HG03520 (cell line): ENCODE measurements at regions not wholly inside any gene's neighbourhood (a gene's known extent, or its start where the extent isn't known, plus 50 kb on each side); places are given as distances from the start of the nearest gene placed in this dataset.
"Not testable (repeated sequence)": the region's sequence is repeated elsewhere in the genome, so short reads cannot be mapped to it uniquely, and the experiment has no call there.

Experiments
- ATAC-seq: cut with Tn5 transposase; IDR thresholded peaks from one replicate; pipeline ENCODE4 v1.9.1; 2021; ENCODE audit warnings: mild to moderate bottlenecking, moderate library complexity; ENCODE audit not compliant: unreplicated experiment

DNA sequence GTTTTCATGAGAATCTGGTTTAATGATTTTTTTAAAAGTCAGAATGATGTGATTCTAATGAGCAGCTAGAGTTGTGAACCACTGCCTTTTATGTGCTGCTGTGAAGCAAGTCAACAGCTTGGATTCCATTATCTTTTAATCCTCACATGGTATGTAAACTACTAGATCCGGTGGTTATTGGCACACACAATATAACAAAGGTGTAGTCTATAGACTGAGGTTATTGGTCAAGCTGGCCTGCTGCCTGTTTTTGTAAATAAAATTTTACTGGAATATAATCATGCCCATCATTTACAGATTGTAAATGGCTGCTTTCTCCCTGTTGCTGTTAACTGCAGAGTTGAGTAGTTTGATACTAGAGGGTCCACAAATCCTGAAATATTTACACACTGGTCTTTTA is 103.1 kb downstream of the OTOL1 start:
- ATAC-seq, result no peak

DNA sequence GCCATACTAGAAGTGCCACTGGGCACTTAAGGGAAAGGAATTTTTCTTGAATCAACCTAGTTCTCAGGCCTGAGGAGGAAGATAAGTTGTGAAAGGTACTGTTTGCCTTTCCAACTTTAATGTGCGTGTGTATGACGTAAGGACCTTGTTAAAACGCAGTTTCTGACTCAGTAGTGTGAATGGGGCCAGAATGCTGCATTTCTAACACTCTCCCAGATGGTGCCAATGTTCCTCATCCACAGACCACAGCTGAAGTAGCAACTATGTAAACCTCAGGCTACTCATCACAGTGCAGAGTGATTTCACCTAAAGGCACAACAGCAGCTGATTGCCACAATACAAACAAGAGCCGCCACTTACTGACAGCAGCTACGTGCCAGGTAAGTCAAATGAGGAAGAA is 103.6 kb downstream of the OTOL1 start:
- no peak for ATAC-seq

DNA sequence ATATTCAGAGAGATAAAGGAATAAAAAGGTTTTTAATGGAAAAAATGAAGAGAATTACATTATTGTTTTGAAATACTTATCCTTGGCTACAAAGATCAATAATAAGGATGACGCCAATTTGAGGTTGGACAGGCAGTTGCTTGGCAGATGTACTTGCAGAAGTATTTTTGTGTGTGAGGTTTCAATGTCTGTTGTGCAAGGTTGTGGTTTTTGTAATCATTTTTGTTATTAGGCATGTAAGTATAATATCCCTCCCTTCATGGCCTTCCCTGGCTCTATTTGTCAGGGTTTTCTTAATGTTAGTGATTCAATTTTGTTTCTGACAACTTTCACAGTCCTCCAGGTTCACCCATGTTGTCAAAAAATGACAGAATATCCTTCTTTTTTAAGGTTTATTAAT is 105.9 kb downstream of the OTOL1 start:
- ATAC-seq, result no peak

DNA sequence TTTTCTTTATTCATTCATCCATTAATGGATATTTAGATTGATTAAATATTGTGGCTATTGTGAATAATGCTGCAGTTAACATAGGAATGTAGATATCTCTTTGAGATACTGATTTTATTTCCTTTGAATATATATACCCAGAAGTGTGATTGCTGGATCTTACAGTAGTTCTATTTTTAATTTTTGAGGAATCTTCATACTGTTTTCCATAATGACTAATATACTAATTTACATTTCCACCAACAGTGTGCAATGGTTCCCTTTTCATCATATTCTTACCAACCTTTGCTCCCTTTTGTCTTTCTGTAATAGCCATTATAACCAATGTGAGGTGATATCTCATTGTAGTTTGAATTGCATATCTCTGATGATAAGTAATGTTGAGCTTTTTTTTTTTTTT is 106.3 kb downstream of the OTOL1 start:
- ATAC-seq, result no peak

DNA sequence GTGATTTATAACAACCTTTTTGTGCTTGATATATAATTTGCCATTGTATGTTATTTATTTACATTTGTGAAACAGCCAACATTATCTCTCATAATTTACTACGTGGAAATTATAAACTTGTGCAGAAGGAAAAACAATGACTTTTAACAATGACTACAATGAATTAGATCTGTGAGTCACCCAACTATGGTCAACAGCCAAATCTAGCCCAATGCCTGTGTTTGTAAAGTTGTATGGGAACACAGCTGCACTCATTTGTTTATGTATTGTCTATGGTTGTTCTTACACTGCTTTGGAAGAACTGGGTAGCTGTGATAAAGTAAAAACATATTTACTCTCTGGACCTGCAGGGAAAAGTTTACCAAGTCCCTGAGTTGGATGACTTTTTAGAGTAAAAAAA is 110.4 kb downstream of the OTOL1 start:
- no peak for ATAC-seq

DNA sequence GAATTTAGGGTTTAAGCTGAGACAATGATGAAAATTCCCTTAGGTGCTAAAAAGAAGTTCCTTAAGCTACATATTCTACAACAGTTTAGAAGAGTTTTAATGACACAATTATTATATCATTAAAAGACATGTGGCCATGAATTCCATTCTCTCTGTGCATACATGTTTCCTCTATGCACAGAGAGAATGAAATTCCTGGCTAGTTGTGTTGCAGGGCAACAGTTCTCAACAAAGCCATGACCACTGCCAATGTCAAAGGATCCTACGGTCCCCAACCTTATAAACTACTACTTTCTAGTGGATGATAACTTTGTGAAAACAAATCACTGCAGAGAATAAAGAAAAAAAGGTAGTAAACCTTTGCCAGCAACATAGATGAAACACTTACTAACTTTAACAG is 122.7 kb downstream of the OTOL1 start:
- ATAC-seq, result no peak

DNA sequence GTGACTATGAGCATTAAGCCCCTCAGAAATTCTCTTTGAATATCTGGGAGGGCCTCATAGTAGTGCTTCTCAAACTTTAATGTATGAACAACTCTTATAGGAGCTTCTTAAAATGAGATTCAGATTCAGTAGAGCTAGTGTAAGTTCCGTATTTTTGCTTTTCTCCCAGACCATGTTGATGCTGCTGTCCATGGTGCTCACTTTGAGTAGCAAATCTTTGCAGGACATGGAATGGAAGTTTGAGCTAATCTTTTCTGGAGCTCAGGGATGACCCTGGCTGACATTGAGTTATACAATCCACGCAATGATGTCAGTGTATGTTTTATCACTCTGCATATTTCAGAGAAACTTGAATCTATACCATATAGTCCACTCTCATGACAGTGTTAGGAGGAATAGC is 134.2 kb downstream of the OTOL1 start:
- ATAC-seq, result no peak

DNA sequence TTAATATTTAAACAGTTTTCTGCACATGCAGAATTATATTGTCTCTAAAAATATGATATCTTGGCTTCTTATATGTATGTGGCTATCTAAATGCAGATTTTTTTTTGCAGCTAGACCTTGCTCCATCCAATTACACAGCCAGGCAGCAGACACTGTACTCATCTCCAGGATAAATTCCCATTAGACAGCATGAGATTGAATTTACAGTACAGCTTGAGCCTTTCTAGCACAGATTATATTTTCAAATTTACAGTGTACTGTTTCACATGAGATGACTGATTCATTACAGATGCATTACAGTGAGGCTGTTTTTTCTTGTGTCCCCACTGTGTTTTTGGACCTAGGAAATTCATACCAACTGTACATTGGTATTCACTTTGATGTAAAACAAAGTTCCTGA is 134.9 kb downstream of the OTOL1 start:
- no peak for ATAC-seq

DNA sequence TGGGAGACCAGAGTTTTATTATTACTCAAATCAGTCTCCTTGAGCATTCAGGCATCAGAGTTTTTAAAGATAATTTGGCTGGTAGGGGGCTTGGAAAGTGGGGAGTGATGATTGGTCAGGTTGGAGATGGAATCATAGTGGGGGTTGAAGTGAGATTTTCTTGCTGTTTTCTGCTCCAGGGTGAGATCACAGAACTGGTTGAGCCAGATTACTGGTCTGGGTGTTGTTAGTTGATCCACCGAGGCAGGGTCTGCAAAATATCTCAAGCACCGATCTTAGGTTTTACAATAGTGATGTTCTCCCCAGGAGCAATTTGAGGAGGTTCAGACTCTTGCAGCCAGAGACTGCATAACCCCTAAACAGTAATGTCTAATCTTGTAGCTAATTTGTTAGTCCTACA is 141.0 kb downstream of the OTOL1 start:
- ATAC-seq, result no peak

DNA sequence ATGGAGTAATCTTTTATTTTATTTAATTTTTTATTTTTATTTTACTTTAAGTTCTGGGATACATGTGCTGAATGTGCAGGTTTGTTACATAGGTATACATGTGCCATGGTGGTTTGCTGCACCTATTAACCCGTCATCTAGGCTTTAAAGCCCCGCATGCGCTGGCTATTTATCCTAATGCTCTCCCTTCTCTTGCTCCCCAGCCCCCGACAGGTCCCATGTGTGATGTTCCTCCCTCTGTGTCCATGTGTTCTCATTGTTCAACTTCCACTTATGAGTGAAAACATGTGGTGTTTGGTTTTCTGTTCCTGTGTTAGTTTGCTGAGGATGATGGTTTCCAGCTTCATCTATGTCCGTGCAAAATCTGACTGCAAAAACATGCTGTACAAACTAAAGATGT is 142.5 kb downstream of the OTOL1 start:
- not testable (repeated sequence) for ATAC-seq

DNA sequence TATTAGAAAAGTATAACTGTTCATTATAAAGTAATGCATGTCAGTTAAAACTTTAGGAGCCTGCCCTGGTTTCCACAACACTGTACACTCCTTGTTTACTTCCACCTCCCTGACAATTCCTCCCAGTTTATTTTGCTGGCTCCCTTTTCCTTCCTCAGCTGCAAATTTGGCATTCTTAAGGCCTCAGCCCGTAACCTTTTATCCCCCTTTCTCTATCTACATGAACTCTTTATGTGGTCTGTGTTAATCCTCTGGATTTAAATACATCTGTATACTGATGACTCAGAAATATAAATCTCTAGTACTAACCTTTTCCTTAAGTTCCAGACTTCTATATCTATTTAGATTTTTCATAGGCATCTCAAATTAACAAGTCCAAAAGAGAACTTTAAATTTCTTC is 143.6 kb downstream of the OTOL1 start:
- ATAC-seq, result no peak

DNA sequence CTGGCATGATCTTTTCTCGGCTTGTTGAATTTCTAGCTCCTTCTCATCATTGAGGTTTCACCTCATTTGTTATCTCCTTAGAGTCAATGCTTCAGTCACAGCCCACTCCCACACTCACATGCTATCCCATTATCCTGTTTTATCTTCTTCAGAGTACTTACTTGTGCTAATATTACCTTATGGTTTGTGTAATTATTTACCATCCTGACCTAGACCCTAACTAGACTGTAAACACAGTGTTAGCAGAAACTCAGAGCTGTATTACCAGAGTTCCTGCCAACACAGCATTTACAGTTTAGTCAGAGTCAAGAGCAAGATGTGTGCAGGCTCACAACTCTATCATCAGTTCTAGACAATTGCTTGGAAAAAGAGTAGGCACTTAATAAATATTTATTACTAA is 144.7 kb downstream of the OTOL1 start:
- ATAC-seq, result no peak

DNA sequence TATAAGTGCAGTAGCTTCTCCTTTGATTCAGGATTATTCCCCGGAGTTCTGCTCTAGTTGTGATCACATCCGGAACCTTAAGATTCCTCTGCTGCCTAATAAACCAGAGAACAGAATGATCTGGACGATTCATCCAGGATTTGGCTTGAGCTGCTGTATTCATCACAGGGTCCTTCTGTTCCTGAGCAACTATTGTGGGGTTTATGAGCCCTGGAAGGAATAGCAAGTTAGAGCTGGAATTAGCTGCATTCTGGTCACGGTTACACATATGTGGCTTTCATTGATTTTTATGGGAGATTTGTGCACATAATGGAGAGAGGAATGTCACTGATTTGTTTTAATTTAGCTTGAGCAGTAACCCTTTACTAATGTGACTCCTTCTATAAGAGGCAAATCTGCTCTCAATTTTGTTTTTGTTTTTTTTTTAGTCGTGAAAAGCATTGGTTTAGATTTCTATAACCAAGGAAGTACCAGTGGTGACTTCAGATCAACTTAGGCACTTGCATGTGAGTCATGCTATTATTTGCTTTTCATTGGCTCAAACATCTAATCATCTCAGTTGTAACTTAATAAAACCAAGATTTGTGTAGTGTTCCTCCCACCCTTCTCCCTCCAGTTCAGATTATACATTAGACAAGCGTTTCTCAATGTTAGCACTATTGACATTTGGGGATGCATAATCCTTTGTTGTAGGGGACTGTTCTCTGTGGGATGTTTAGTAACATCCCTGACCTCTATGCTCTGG is 148.5 kb downstream of the OTOL1 start:
- ATAC-seq, result no peak

DNA sequence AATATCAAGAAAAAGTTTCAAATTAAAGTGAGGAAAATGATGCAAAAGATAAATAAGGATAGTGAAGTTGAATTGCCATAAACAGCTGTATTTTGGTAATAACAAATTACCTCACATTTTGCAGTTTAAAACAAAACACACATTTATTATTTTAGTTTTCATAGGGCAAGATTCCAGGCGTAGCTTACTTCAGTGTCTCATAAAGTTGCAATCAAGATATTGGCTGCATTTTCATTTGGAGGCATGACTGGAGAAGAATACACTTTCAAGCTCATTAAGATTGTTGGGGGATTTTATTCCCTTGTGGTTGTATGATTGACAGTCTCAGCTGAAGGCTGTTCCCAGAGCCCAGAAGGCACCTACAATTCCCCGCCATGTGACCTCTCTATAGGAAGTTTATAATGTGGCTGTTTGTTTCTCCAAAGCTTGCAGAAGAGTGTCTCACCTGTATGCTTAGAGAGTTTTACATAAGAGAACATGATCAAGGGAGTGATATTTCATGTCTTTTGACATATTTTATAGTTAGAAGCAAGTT is 151.4 kb downstream of the OTOL1 start:
- ATAC-seq, result no peak

DNA sequence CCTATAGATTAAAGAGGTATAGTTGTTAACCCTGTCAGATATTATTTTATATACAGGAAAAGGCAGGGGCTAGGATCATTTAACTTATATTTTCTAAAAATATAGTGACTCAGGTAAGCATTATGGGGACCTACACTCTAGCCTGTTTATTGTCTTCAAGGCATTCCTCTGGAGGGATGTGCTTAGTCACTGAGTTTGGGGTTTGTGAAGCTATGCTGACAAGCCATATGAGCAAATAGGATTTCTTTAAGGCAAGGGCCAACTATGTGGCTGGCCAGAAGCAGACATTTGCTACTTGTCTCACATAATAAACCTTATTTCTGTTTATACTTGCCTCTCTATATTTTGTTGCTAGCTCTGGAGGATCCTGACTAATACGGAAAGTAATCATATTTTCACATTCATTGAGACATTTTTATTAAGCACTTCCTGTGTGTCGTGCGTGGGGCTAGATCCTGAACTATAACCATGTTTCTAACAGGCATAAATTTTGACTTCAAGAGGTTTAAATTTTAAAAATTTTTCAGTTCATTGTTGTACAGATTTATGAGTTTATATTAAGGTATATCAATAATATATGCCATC is 153.4 kb downstream of the OTOL1 start:
- ATAC-seq, result no peak

DNA sequence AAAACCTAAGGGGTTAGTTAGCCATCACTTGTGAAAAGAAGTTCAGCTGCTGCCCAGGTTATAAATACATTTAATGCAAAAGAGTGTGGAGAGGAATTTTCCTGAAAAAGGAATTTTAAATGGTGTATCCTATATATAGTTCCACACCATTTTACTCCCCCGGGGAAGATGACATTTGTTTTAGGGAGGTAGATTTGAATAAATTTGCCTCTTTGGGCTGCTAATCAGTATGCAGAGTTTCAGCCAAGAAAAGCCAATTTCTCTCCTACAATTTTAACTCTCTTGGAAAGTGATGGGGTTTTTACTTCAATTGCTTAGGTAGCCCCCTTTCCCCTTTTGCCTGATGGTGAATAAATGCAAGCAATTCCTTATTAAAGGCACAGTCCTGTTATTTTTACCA is 161.2 kb downstream of the OTOL1 start:
- ATAC-seq, result no peak

DNA sequence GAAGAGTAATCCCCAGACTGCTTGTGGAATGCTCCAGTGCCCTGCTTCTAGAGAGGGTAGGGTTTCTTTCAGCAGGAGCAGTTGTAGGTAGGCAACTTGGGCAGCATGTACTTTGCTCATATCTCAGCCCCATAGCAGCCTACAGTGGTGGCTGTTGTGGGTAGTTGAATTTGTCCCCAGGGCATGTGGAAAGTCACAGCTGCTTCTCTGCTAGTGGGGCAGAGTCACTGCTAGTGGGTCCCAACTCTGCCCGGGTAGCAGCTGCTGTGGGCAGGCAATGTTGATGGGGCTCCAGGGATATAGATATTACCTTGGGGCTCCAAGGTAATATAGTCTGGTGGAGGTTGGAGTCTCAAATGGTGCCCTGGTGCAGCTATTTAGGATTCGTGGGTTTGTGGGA is 174.5 kb downstream of the OTOL1 start:
- ATAC-seq, result no peak

DNA sequence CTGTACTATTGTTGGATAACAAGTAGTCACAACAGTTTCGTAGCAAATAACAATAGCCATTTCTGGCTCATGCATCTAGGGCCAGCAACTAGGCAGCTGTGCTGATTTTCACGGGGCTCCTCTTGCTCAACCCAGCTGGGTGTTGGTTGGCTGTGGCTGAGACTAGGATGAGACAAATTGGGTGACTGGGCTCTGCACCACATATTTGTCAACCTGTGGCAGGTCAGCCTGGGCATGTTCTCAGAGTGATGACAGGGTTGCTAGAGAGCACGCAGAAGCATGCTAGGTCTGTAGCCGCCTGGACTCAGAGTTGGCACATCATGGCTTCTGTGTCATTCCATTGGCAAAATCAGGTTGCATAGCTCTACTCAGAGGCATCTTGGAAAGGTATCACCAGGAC is 175.9 kb downstream of the OTOL1 start:
- no peak for ATAC-seq

DNA sequence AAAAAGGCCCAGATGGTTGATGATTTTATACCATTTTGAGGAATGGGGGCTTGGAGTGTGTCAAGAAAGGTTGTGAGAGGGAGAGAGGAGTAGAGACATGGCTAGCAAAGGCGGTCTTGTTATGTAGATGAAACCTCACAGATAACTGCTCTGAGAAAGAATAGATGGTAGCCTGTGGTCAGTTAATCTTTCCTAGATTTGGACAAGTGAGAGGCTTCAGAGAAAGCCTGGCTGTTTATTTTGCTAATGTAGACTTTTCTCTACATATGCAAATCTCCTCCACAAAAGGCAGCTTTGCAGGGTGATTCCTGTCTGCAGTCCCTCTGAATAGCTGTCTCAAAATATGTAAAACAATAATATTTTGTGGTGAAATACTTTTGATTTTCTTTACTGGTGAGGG is 177.3 kb downstream of the OTOL1 start:
- ATAC-seq, result no peak

DNA sequence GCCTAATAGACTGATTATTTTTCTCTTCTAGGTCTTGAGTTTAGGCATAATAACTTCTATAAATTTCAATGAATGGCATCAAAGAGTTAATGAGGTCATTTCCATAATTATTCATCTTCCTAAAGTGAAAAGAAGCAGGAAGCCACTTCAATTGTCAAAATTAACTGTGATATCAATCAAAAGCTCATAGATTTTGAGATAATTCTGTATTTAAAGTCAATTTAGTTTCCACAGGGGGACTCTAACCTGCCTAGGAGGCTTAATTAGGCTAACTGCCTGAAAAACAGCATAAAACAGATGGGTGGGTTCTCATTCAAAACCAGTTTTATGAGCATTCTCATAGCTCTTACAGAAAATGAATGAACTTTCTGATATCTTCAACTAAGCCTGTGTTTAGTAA is 177.8 kb downstream of the OTOL1 start:
- ATAC-seq, result no peak

DNA sequence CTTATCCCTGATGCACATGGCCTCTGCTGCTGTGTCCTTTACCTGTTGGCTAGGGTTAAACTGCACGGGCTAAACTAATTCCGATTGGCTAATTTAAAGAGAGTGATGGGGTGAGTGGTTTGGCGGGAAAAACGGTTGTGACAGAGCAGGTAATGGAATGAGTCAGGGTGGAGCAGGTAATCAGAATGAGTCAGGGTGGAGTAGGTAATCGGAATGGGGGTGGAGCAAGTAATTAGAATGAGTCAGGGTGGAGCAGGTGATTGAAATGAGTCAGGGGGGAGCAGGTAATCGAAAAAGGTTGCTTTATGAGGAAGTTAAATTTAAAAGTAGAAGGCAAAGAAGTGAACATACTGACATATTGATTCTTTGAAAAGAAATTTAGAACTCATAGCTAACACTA is 185.2 kb downstream of the OTOL1 start:
- ATAC-seq, result not testable (repeated sequence)

DNA sequence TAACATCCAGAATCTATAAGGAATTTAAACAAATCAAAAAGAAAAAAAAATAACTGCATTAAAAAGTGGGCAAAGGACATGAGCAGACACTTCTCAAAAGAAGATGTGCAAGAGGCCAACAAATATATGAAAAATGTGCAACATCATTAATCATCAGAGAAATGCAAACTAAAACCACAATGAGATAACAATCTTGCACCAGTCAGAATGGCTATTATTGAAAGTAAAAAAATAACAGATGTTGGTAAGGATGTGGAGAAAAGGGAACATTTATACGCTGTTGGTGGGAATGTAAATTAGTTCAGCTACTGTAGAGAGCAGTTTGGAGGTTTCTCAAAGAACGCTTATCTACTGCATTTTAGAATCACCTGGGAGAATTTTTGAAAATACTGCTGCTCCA is 186.1 kb downstream of the OTOL1 start:
- ATAC-seq, result no peak
